A549 (cell line): ENCODE measurements at regions not wholly inside any gene's neighbourhood (a gene's known extent, or its start where the extent isn't known, plus 50 kb on each side); places are given as distances from the start of the nearest gene placed in this dataset.

Experiments
- ATAC-seq, 2 experiments: fragments of 200-7000 bp in 1 of 2; fragments of >200 bp in 1 of 2; cut with Nextera tagmentation in 1 of 2; cut with Tn5 transposase in 1 of 2; 3 replicates each; pipeline versions ENCODE4 v1.8.0 to v1.9.1; 2018 to 2020; ENCODE audit warnings: mild to moderate bottlenecking in 1 of 2, moderate library complexity in 1 of 2
- CTCF ChIA-PET: fragments of 300-600 bp; sonication (Branson Sonifier 250); formaldehyde crosslinking; extraction: SDS; loops from one replicate; lab custom pipeline; 2021; ENCODE audit warnings: antibody characterized with exemption, inconsistent platforms; lab: Yijun Ruan, JAX
- POLR2A ChIA-PET: fragments of 350-600 bp; formaldehyde crosslinking; extraction: SDS; loops from one replicate; lab custom pipeline; 2021; ENCODE audit warnings: antibody characterized with exemption, inconsistent platforms; lab: Yijun Ruan, JAX
- DNase-seq, 2 experiments: peaks; one replicate each; pipeline versions ENCODE4 v3.0.0 to v3.0.0-alpha.2; 2011 to 2016; ENCODE audit warnings: low read depth in 1 of 2, low spot score in 1 of 2
- FAIRE-seq: peaks from 2 replicates; lab custom pipeline; 2011; peaks lifted over from hg19 to GRCh38; lab: Jason Lieb, UNC
- H3K27ac ChIP-seq, 2 experiments: fragments of >200 bp; sonication (Bioruptor Twin); formaldehyde crosslinking; 3 replicates each; pipeline ENCODE4 v1.5.1; 2016 to 2017
- H3K4me1 ChIP-seq: fragments of >200 bp; sonication (Bioruptor Twin); formaldehyde crosslinking; 3 replicates; pipeline ENCODE4 v1.6.1; 2016
- H3K4me2 ChIP-seq: fragments of >200 bp; sonication (Bioruptor Twin); formaldehyde crosslinking; 3 replicates; pipeline ENCODE4 v1.6.1; 2016
- H3K4me3 ChIP-seq: fragments of >200 bp; sonication (Bioruptor Twin); formaldehyde crosslinking; 3 replicates; pipeline ENCODE4 v1.5.1; 2016
- H3K9me3 ChIP-seq: fragments of >200 bp; sonication (Bioruptor Twin); formaldehyde crosslinking; 3 replicates; pipeline ENCODE4 v1.6.1; 2016
- ATOH8 ChIP-seq: fragments of 250-450 bp; sonication (Bioruptor Pico); IDR thresholded peaks from 2 replicates; pipeline ENCODE4 v1.5.0; 2020; ENCODE audit warnings: low read depth, mild to moderate bottlenecking, moderate library complexity
- CBX2 ChIP-seq: fragments of 200-600 bp; sonication (generic); IDR thresholded peaks from 2 replicates; pipeline ENCODE4 v1.6.1; 2016; ENCODE audit warnings: low read depth, mild to moderate bottlenecking, borderline replicate concordance
- CEBPB ChIP-seq, 2 experiments: fragments of >200 bp in 1 of 2; sonication (Bioruptor Twin) in 1 of 2; formaldehyde crosslinking in 1 of 2; IDR thresholded peaks; 2 replicates each; pipeline ENCODE4 v1.6.1; 2012 to 2016
- EHF ChIP-seq: fragments of 250-450 bp; sonication (Bioruptor Pico); IDR thresholded peaks from 2 replicates; pipeline ENCODE4 v1.5.0; 2020; ENCODE audit warnings: mild to moderate bottlenecking
- EP300 ChIP-seq, 2 experiments: fragments of >200 bp; sonication (Bioruptor Twin); formaldehyde crosslinking; IDR thresholded peaks; 2 replicates in 1 of 2; 3 replicates in 1 of 2; pipeline ENCODE4 v1.6.1; 2016 to 2017
- FOSL2 ChIP-seq, 2 experiments: fragments of 450-650 bp in 1 of 2; fragments of >200 bp in 1 of 2; sonication (Bioruptor Twin) in 1 of 2; formaldehyde crosslinking; IDR thresholded peaks; 2 replicates each; pipeline versions ENCODE4 v1.5.0 to v1.6.1; 2016 to 2020; ENCODE audit warnings: mild to moderate bottlenecking in 1 of 2, moderate library complexity in 1 of 2
- FOXS1 ChIP-seq: fragments of 250-450 bp; sonication (Bioruptor Pico); IDR thresholded peaks from 2 replicates; pipeline ENCODE4 v1.5.0; 2020; ENCODE audit warnings: mild to moderate bottlenecking, moderate library complexity
- GATA3 ChIP-seq: IDR thresholded peaks from 2 replicates; pipeline ENCODE4 v1.6.1; 2012; ENCODE audit warnings: borderline replicate concordance
- HES2 ChIP-seq: fragments of >200 bp; sonication (Bioruptor Twin); formaldehyde crosslinking; IDR thresholded peaks from 2 replicates; pipeline ENCODE4 v1.6.1; 2016
- HEYL ChIP-seq: fragments of 250-450 bp; sonication (Bioruptor Pico); IDR thresholded peaks from 2 replicates; pipeline ENCODE4 v1.8.0; 2021; ENCODE audit warnings: mild to moderate bottlenecking, moderate library complexity
- HOXB13 ChIP-seq: fragments of 250-450 bp; sonication (Bioruptor Pico); IDR thresholded peaks from 2 replicates; pipeline ENCODE4 v1.5.0; 2020; ENCODE audit warnings: low read depth, mild to moderate bottlenecking, moderate library complexity
- HOXB5 ChIP-seq: fragments of 250-450 bp; sonication (Bioruptor Pico); IDR thresholded peaks from 2 replicates; pipeline ENCODE4 v1.5.0; 2020; ENCODE audit warnings: mild to moderate bottlenecking, moderate library complexity
- NPAS2 ChIP-seq: fragments of 250-450 bp; sonication (Bioruptor Pico); IDR thresholded peaks from 2 replicates; pipeline ENCODE4 v1.8.0; 2022; ENCODE audit warnings: mild to moderate bottlenecking, moderate library complexity, borderline replicate concordance
- PBX3 ChIP-seq: IDR thresholded peaks from 2 replicates; pipeline ENCODE4 v1.6.1; 2012
- PHF8 ChIP-seq: fragments of 200-600 bp; sonication (generic); IDR thresholded peaks from 2 replicates; pipeline ENCODE4 v1.6.1; 2016; ENCODE audit warnings: low read depth, mild to moderate bottlenecking, antibody characterized with exemption, moderate library complexity, borderline replicate concordance
- RAD21 ChIP-seq, 2 experiments: fragments of >200 bp in 1 of 2; sonication (Bioruptor Twin) in 1 of 2; formaldehyde crosslinking in 1 of 2; IDR thresholded peaks in 1 of 2; conservative IDR thresholded peaks in 1 of 2; 2 replicates in 1 of 2; 3 replicates in 1 of 2; pipeline ENCODE4 v1.6.1; 2012 to 2018; ENCODE audit warnings: inconsistent platforms in 1 of 2
- SMC3 ChIP-seq: fragments of >200 bp; sonication (Bioruptor Twin); formaldehyde crosslinking; IDR thresholded peaks from 3 replicates; pipeline ENCODE4 v1.6.1; 2018; ENCODE audit warnings: inconsistent platforms
- TFCP2L1 ChIP-seq: fragments of 250-450 bp; sonication (Bioruptor Pico); IDR thresholded peaks from 2 replicates; pipeline ENCODE4 v1.5.0; 2021; ENCODE audit warnings: mild to moderate bottlenecking
- TP53 ChIP-seq: fragments of 250-450 bp; sonication (Bioruptor Pico); IDR thresholded peaks from 2 replicates; pipeline ENCODE4 v1.5.0; 2021; ENCODE audit warnings: mild to moderate bottlenecking, moderate library complexity
- ZNF302 ChIP-seq: fragments of 250-450 bp; sonication (Bioruptor Pico); IDR thresholded peaks from 2 replicates; pipeline ENCODE4 v1.9.0; 2021; ENCODE audit warnings: inconsistent platforms, mild to moderate bottlenecking, moderate library complexity
- WGBS: methylation state at CpG from one replicate; pipeline ENCODE4 v1.1.6; 2017; ENCODE audit errors: missing lambda C conversion rate; 5-methylcytosine and 5-hydroxymethylcytosine counted together

- ChIA-PET POLR2A (no interaction called here), CTCF (interaction anchor here (2.2 kb wide), 1 partner anchor 22 kb away, joined by 5 read pairs; no protein-coding TSS in a partner anchor)
- Histone ChIP-seq H3K4me2 (no peak overlapping the region), H3K4me3 (no peak overlapping the region), H3K4me1 (no peaks in the 10 kb centered on the region), H3K9me3 (no peaks in the 10 kb centered on the region), H3K27ac (no peak overlapping the region)
- 50% methylated on average over 8 of the region's 9 CpGs for WGBS
- TF ChIP-seq SMC3 (no peak), HOXB13 (CRISPR knock-in tag) (no peak), GATA3 (no peak), ATOH8 (CRISPR knock-in tag) (no peak), EHF (CRISPR knock-in tag) (no peak), HES2 (no peak), HEYL (CRISPR knock-in tag) (no peak), ZNF302 (CRISPR knock-in tag) (no peak), FOXS1 (CRISPR knock-in tag) (no peak), FOSL2 (IDR thresholded peaks at IDR 0.05) (no peak), FOSL2 (CRISPR knock-in tag; IDR thresholded peaks at IDR 0.05) (no peak), CBX2 (no peak), NPAS2 (CRISPR knock-in tag) (no peak), PHF8 (no peak)
- ATAC-seq: no peak
- DNase-seq: no peak
- no peak for FAIRE-seq
Observed at GRCh38 chr11:11070976-11071375, 213.1 kb upstream of the ZBED5 start.

GRCh38 chr11:11069841-11070835, 212.3 kb upstream of the ZBED5 start:
- POLR2A ChIA-PET: no interaction called here
- CTCF ChIA-PET: interaction anchor here (2.2 kb wide), 1 partner anchor 21 kb away, joined by 5 read pairs; no protein-coding TSS in a partner anchor
- FAIRE-seq (no peak), ATAC-seq (no peak), DNase-seq (no peak)
- Histone ChIP-seq H3K4me2 (no peak overlapping the region), H3K4me3 (no peak overlapping the region), H3K4me1 (no peaks in the 10 kb centered on the region), H3K27ac (no peak overlapping the region), H3K9me3 (no peaks in the 10 kb centered on the region)
- whole genome bisulfite sequencing: 56% methylated on average over 9 of the region's 9 CpGs
- TF ChIP-seq PBX3: no peak

- CTCF ChIA-PET: interaction anchor here (1.2 to 3.6 kb wide), 2 partner anchors 275 to 719 kb away, joined by 4 to 16 read pairs; no protein-coding TSS in a partner anchor
- Histone ChIP-seq H3K4me1 (no peaks in the 10 kb centered on the region), H3K27ac (no peak overlapping the region), H3K4me2 (no peak overlapping the region), H3K4me3 (no peak overlapping the region), H3K9me3 (no peaks in the 10 kb centered on the region)
- DNase-seq: no peak
- 78% methylated on average over 4 of the region's 4 CpGs for WGBS
- no peak for ATAC-seq
- FAIRE-seq: no peak
- POLR2A ChIA-PET: no interaction called here
- TF ChIP-seq CEBPB (IDR thresholded peaks at IDR 0.05) (no peak), GATA3 (no peak), RAD21 (conservative IDR thresholded peaks at IDR 0.05 in 1 of 2, IDR thresholded peaks at IDR 0.05 in 1 of 2) (no peak), TFCP2L1 (CRISPR knock-in tag) (no peak), EP300 (IDR thresholded peaks at IDR 0.05) (no peak), TP53 (CRISPR knock-in tag) (no peak), HOXB5 (CRISPR knock-in tag) (no peak)
Observed at GRCh38 chr11:11068113-11068512, 210.3 kb upstream of the ZBED5 start.
